HG02973 (cell line): ENCODE measurements at regions not wholly inside any gene's neighbourhood (a gene's known extent, or its start where the extent isn't known, plus 50 kb on each side); places are given as distances from the start of the nearest gene placed in this dataset.

Source experiments
- ATAC-seq: cut with Tn5 transposase; IDR thresholded peaks from one replicate; pipeline ENCODE4 v1.9.1; 2021; ENCODE audit warnings: moderate library complexity; ENCODE audit not compliant: unreplicated experiment

GRCh38 chr6:165090242-165090641 is 219.2 kb downstream of the C6orf118 start:
- no peak for ATAC-seq

DNA sequence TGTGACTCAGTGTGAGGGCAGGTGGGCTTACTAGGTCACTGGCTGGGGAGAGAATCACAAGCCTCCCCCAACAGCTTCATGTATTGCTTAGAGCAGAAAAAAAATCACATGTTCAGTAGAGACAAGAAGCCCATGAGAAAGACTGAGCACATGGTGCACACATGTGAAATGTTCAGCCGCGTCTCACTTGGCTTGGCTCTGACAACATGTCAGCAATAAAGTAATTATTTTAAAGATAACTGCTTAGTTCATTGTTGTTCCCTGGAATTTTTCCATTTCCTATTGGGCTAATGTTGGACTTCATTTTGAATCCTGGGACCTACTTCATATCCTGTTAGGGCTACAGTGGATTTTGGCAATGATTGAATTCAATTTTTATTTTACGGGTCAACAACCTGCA is 222.6 kb downstream of the C6orf118 start:
- ATAC-seq, result no peak

- ATAC-seq, result no peak
These were observed 226.8 kb downstream of the C6orf118 start for GRCh38 chr6:165082636-165083035.

DNA sequence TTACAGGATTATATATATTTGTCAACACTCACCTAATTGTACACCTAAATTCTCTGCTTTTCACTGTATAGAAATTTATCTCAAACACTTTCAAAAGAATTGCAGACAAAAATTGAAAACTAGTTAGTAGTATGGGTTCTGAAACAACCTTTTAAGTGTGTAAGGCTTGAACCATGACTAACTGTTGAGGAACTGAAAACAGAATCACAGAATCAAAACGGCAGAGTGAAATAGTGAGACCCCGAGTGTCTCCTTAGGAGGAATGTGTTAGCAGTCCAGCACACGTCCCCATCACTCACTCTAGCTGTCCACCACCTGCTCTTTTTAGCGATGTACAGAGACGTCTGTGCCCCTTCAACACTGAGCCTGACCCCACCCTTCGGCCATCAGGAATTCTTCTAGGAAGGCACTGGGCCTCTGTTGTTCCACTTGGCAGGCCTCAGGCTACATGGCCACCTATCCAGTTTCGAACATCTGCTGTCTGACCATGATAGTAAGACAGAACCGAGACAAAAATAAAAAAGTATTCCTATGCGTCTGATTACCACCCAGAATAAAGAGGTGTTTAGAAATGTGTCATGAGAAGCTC is 227.4 kb downstream of the C6orf118 start:
- ATAC-seq, result no peak

DNA sequence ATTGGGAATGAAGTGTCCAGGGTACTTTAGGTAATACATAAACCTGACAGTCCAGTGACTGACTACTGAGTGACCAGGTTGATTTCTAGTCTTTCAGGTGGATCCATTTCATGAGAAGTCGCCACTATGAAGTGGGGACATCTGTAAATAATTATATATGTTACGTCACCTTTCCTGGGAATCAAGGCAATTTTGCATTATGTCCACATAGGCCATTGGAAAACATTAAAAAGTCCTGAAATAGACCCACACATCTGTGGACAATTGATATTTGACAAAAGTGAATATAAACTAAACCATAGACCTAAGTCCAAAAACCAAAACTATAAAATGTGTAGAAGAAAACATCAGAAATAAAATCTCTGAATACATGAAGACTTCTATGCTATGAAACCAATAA is 231.5 kb downstream of the C6orf118 start:
- ATAC-seq, result no peak

GRCh38 chr6:165071906-165072305 is 237.5 kb downstream of the C6orf118 start:
- no peak for ATAC-seq

DNA sequence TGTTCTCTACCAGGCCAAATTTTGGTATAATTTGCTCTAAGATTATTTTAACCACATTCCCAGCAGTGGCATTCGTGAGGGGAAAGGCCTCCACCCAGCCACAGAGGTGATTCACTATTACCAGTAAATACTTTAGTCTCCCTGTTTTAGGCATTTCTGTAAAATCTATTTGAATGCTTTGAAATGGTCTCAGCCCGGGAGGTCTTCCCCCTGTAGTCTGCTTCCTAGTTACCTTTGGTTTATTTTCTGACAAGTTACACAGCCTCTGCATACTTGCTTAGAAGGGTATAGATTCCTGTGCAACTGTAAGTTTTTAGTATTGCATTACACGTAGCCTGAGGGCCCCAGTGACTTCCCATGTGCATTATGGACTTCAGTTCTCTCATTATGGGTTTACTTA is 248.7 kb downstream of the C6orf118 start:
- no peak for ATAC-seq

DNA sequence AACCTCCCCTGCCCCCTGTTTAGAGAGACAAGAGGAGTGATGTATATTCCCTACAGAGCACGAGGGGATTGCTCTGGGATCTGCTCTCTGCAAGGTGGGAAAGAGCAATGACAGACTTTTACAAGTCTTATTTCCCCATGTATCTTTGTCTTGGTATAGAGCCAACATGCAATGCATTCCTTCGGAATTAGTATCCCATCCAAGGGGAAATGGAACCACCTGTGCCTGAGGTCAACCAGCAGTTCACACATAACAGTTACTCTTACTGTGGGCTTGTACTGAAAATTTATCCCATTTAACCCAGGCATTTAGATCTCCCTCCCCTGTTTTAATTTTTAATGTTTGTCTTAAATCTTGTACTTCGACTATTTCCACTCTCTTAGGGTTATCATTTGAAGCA is 250.4 kb downstream of the C6orf118 start:
- ATAC-seq, result no peak

DNA sequence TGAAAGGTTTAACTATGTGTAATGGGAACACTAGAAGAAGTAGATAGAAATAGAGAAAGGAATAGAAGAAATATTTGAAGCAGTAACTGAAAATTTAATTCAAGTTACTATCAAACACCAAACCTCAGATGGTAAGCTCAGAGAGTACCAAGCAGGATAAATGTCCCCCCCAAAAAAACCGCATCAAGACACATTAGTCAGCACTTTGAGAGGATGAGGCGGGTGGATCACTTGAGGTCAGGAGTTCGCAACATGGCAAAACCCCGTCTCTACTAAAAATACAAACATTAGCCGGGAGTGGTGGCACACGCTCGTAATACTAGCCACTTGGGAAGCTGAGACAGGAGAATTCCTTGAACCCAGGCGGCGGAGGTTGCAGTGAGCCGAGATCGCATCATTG is 253.1 kb downstream of the C6orf118 start:
- ATAC-seq, result no peak

DNA sequence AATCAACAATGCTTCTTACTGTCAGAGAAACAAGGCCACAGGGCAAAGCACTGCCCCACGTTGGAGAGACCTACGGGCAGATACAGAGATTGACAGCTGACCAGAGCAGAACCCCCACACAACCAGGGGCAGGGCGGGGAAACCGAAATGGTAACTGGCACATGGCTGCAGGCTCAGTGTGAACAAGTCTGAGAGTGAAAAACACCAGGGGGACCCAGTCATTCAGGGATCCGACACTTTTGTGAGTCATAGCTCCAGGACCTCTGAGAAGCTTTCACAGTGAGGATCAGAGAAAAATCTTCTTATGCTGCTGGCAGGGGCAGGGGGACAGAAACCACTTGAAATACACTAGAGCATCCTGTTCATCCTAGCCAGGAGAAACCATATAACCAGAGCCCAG is 254.2 kb downstream of the C6orf118 start:
- no peak for ATAC-seq

DNA sequence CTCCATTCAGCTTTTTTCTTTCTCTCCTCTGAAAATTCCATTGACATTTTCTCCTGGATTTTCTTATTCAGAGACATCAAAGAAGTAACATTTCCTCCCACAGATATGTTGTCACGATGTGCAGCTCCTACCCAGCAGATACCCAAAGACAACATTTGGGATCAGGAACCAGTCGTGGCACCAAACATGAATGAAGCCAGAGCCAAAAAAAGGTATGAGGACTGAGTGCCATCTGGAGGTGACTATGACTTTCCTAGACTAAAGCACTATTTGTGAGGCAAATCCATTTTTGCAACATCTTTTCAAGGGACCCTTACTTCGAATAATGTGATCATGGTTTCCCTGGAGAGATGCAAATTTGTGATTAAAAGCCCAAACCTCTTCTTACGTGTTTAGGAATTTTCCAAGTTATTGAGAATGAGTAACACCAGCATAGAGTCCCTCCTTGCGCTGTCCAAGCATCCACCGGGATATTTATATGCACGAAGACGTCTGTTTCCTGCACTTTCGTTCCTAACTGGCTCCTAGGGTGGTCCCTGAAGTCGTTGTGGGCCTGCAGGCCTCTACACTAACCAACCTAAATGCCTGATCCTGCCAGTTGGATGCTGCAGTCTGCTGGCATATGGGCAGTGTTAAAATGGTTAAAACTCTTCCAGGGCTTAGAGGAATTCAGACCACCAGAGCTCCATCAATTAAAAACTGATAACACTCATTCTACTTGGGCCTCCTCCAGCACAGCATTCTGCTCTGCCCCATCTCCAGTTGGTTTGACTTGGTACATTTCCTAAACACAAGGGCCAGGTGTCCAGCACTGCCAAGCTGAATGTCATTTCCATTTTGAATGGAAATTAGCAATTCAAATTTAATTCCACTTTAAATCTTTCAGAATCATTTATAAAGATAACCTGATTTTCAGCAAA is 256.6 kb downstream of the C6orf118 start:
- ATAC-seq, result no peak

- ATAC-seq, result no peak
These were observed 260.0 kb downstream of the C6orf118 start for GRCh38 chr6:165049362-165049761.

GRCh38 chr6:165047952-165048351 is 261.5 kb downstream of the C6orf118 start:
- no peak for ATAC-seq

DNA sequence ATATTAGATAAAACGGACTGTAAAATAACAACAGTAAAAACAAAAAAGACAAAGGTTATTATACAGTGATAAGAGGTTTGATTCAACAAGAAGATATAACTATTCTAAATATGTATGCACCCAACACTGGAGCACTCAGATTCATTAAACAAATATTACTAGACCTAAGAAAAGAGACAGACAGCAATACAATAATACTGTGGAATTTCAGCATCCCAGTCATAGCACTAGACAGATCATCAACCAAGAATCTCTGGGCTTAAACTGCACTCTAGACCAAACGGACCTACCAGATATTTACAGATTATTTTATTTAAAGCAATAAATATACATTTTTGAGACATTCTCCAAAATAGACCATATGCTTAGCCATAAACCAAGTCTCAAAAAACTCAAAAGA is 263.8 kb downstream of the C6orf118 start:
- no peak for ATAC-seq

GRCh38 chr6:165042912-165043311 is 266.5 kb downstream of the C6orf118 start:
- no peak for ATAC-seq

DNA sequence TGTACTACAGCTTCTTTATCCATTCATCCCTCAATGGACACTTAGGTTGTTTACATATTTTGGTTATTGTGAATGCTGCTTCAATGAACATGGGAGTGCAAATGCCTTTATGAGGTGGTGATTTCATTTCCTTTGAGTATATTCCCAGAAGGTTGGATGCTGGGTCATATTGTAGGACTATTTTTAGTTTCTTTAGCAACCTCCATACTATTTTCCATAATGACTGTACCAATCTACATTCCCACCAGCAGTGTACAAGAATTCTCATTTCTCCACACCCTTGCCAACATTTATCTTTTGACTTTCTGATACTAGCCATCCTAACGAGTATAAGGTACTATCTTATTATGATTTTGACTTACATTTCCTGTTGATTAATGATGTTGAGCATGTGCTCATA is 269.0 kb downstream of the C6orf118 start:
- ATAC-seq, result no peak

DNA sequence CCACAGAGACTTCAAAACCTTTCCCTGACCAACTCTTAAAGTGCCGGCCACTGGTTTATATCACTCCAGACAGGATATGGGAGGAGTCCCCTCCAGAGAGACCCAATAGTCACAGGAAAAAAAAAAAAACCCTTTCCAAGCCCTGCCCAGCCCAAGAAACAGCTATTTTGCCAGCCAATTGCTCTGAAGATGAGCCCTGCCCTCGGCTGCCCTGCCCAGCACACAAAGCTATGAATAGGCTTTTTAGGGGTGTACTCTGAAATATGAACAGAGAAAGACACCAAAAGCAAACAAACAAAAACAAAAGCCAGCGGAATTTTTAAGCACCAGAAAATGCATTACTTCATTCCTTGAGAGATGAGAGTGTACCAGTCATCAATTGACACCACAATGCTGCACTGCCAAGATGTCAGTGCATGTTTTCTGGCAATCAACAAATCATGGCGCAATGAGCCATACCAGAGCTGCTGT is 275.1 kb downstream of the C6orf118 start:
- ATAC-seq, result no peak

DNA sequence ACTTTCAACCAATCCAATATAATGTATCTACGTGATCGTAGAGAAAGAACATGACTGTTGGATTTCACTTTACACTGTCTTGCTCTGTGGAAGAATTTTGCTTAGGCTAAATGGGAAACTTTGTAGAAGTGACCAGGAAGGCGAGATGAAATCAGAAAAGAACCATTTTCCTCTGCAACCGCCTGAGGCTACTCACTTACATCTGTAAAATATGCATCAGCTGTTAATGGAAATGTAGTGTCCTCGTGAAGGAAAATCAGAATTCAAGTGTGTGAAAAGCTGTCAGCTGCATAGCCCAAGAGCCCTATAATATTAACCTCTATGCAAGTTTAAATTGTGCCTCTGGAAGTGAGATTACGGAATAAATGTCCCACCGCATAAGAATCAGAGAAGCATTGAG is 277.9 kb downstream of the C6orf118 start:
- ATAC-seq, result no peak

- no peak for ATAC-seq
These were observed 284.4 kb downstream of the C6orf118 start for GRCh38 chr6:165025040-165025439.

- ATAC-seq, result no peak
These were observed 289.7 kb downstream of the C6orf118 start for GRCh38 chr6:165019681-165020080.

GRCh38 chr6:165015676-165016075 is 293.7 kb downstream of the C6orf118 start:
- ATAC-seq, result no peak

DNA sequence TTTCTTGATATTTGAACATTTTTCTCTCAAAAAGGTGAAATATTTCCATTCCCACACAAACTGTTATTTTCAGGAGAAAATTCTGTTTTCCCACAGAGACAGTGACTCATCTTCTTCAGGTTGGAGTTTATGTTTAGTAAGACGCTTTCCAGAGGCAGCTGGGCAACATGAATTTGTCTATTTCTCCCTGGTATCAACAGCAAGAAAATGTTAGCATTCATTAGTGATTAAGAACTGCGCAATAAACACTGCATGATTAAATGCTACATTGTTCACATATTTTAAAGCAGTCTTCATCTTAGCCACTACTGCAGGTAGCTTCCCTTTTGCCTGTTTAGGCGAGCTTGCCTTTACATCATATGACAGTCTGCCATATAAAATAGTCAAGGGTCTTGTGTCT is 295.7 kb downstream of the C6orf118 start:
- no peak for ATAC-seq
